Esophagus muscularis mucosa (tissue), 3 donors: ENCODE measurements at regions not wholly inside any gene's neighbourhood (a gene's known extent, or its start where the extent isn't known, plus 50 kb on each side); places are given as distances from the start of the nearest gene placed in this dataset.

Experiments
- CTCF ChIP-seq, 3 experiments: fragments of 200-600 bp in 2 of 3; fragments of 450-650 bp in 1 of 3; sonication (generic) in 2 of 3; IDR thresholded peaks; one replicate each; pipeline ENCODE4 v1.5.1; 2017 to 2019; ENCODE audit warnings: antibody characterized with exemption in 3 of 3, mild to moderate bottlenecking in 2 of 3, moderate library complexity in 1 of 3
- POLR2A ChIP-seq: fragments of 450-650 bp; IDR thresholded peaks from one replicate; pipeline ENCODE4 v1.6.1; 2017; ENCODE audit warnings: antibody characterized with exemption, moderate library complexity, mild to moderate bottlenecking, low read depth
- POLR2AphosphoS5 ChIP-seq, 2 donors: sonication (generic); formaldehyde crosslinking; IDR thresholded peaks; one replicate each; pipeline ENCODE4 v1.6.1; 2017; ENCODE audit warnings: antibody characterized with exemption in 2 of 2

GRCh38 chr21:38899277-38899947, 93.7 kb downstream of the ETS2 start:
- TF ChIP-seq POLR2A, result no peak
- TF ChIP-seq POLR2AphosphoS5 (IDR thresholded peaks at IDR 0.05), result no peak
- no peak for TF ChIP-seq CTCF (IDR thresholded peaks at IDR 0.05)
